HFFc6 (cell line): ENCODE measurements at regions not wholly inside any gene's neighbourhood (a gene's known extent, or its start where the extent isn't known, plus 50 kb on each side); places are given as distances from the start of the nearest gene placed in this dataset.

ENCODE experiments used
- DNase-seq: peaks from one replicate; pipeline ENCODE4 v3.0.0-alpha.2; 2018
- H3K27ac Mint-ChIP-seq: 2 replicates; pipeline ENCODE4 v1.8.0; 2020; ENCODE audit warnings: mild to moderate bottlenecking, mixed read lengths
- H3K27me3 Mint-ChIP-seq: 2 replicates; pipeline ENCODE4 v1.8.0; 2021; ENCODE audit warnings: mild to moderate bottlenecking, moderate library complexity, mixed read lengths; ENCODE audit not compliant: insufficient read depth
- H3K36me3 Mint-ChIP-seq: 2 replicates; pipeline ENCODE4 v1.8.0; 2021; ENCODE audit warnings: low read depth, mixed read lengths
- H3K4me1 Mint-ChIP-seq: 2 replicates; pipeline ENCODE4 v1.8.0; 2020; ENCODE audit warnings: low read depth, mixed read lengths
- H3K4me3 Mint-ChIP-seq: 2 replicates; pipeline ENCODE4 v1.8.0; 2020; ENCODE audit warnings: mild to moderate bottlenecking, moderate library complexity, mixed read lengths
- H3K9me3 Mint-ChIP-seq: 2 replicates; pipeline ENCODE4 v1.8.0; 2020; ENCODE audit warnings: mild to moderate bottlenecking, mixed read lengths
- TF ChIP-seq, protein P1 (sequence below): fragments of 200-600 bp; sonication (generic); IDR thresholded peaks from 2 replicates; pipeline ENCODE4 v1.5.0; 2021; ENCODE audit warnings: antibody characterized with exemption, mild to moderate bottlenecking

DNA sequence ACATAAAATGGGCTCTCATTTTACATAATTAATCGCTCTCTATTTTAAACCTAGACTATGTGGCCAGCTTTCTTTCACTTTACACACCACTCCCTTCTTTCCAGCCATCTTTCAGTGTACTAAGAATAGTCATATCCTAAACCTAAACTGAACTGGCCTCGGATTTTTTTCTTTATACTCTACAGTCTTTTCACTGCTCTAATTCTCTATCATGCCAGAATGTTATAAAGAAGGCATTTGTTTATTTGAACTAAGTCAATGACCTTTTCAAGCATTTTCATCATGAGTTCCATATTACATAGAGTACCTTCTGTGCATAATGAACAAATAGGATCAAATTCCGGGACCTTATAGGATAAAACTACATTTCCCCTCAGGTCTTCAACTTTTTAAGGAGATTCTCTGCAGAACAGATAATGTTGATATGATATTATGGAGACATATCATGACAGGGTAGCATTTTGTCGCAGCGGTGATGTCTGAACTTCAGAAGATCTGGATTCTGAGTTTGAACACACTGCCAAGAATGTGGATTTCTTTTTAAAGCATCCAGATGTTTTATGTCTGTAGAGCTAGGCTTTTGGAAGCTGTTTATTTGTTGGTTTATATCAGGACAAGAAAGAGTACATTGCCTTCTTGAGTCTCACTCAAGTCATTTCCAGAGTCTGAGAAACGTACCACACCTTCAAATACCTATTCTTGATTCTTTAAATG is 1047.3 kb downstream of the MCTP2 start:
- no peak for DNase-seq
- Mint-ChIP-seq H3K36me3 (no peaks in the 10 kb centered on the region; the same call in 1 of the 2 replicates), H3K4me1 (peaks cover 73% of the 10 kb centered on the region), H3K9me3 (no peaks in the 10 kb centered on the region), H3K27ac (peak overlapping the region; percentile 85), H3K4me3 (peak overlapping the region; percentile 64), H3K27me3 (no peaks in the 10 kb centered on the region)
- TF ChIP-seq, protein P1, sequence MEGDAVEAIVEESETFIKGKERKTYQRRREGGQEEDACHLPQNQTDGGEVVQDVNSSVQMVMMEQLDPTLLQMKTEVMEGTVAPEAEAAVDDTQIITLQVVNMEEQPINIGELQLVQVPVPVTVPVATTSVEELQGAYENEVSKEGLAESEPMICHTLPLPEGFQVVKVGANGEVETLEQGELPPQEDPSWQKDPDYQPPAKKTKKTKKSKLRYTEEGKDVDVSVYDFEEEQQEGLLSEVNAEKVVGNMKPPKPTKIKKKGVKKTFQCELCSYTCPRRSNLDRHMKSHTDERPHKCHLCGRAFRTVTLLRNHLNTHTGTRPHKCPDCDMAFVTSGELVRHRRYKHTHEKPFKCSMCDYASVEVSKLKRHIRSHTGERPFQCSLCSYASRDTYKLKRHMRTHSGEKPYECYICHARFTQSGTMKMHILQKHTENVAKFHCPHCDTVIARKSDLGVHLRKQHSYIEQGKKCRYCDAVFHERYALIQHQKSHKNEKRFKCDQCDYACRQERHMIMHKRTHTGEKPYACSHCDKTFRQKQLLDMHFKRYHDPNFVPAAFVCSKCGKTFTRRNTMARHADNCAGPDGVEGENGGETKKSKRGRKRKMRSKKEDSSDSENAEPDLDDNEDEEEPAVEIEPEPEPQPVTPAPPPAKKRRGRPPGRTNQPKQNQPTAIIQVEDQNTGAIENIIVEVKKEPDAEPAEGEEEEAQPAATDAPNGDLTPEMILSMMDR, result no peak

DNA sequence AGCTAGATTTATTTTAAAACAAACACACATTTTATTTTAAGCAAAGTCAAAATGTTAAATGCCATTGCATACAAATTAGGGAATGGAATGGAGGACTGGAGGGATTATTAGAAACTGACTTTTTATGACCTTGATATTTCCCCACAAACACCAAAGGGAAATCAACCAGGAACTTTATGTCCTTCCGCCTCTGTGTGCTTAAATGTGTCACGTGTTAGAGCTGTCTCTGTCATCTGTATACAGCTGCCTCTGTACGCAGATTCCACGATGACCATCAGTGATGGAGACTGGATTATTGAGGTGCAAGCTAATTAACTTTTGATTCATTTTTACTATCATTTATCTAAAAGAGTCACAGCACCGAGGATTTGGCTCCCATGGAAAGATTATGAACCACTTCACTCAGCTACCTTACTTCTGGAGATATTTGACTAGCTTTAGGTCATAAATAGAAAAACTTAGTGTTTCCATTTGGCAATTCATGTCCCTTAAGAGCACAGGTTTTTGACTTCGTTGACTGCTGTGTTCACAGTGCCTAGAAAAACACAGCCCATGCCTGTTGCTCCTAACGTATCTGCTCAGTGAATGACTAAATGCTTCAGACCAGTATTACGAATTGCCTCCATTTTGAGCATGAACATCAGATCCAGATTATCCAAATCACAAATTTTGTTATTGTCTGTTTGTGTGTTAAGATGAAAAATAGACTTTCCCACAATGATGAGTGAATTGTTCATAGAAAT is 1048.1 kb downstream of the MCTP2 start:
- Mint-ChIP-seq H3K4me1 (peaks cover 75% of the 10 kb centered on the region), H3K27ac (no peak overlapping the region), H3K36me3 (no peaks in the 10 kb centered on the region; the same call in 1 of the 2 replicates), H3K4me3 (no peak overlapping the region), H3K9me3 (no peaks in the 10 kb centered on the region), H3K27me3 (no peaks in the 10 kb centered on the region)
- TF ChIP-seq, protein P1, result no peak
- no peak for DNase-seq

DNA sequence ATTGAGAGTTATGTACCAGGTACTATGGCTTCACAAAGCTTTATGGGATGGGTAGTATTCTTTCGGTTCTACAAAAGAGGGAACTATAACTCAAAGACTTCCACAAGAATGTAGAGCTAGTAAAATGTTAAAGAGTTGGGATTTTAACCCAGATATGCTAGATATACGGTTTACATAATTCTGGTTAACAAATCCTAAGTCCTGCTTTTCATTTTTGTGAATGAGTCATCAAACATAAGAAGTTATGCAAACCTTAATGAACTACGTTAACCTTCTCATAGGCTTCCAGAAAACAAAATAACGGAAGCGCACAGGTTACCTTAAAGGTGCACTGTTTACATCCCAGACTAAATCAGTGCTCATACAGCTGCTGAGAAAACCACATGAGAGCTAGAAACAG is 1049.3 kb downstream of the MCTP2 start:
- no peak for DNase-seq
- Mint-ChIP-seq H3K4me3 (no peak overlapping the region), H3K27me3 (no peaks in the 10 kb centered on the region), H3K27ac (peak overlapping the region; percentile 54), H3K36me3 (no peaks in the 10 kb centered on the region; the same call in 1 of the 2 replicates), H3K4me1 (peaks cover 88% of the 10 kb centered on the region), H3K9me3 (no peaks in the 10 kb centered on the region)
- TF ChIP-seq, protein P1, result no peak

DNA sequence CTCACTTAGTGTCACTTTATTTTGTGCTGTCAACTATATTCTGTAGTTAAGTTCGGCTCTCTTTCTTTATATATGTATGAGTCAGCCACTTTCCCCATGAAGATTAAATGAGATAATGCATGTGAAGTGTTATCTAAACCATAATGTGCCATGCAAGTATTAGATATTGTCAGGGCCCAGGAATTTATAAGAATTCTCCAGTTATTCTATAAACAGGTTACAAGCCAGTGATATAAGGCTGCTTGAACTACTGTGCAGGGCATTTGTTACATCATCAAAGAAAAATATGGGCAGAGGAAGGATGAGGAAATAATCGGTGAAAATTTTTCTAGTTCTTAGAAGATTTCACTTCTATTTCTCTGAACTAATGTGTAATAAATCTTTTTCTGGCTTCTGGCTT is 1049.0 kb upstream of the NR2F2 start:
- TF ChIP-seq, protein P1, result no peak
- Mint-ChIP-seq H3K4me1 (peaks cover 81% of the 10 kb centered on the region), H3K27me3 (no peaks in the 10 kb centered on the region), H3K36me3 (no peaks in the 10 kb centered on the region; the same call in 1 of the 2 replicates), H3K9me3 (no peaks in the 10 kb centered on the region), H3K4me3 (peak overlapping the region; percentile 9; the same call in 1 of the 2 replicates), H3K27ac (peak overlapping the region; percentile 54)
- DNase-seq, result peak; percentile 65

DNA sequence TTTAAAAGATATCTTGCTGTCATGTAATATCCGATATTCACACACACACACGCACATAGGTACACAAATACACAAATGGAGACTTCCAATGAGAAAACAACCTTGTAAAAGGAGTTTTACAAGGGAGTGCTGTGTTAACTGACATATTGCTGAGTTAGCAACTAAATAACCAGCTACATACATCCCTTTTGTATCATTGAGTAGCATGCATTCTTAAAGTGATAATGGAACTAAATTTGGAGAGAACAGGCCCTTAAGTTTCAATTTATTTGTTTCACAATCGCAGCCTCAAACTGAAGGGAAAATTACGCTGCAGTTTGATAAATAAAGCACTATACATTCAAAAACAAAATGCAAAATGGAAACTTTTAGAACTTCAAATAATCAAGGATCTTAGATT is 1046.0 kb upstream of the NR2F2 start:
- Mint-ChIP-seq H3K4me3 (no peak overlapping the region), H3K9me3 (no peaks in the 10 kb centered on the region), H3K27me3 (peaks cover 4% of the 10 kb centered on the region), H3K4me1 (peaks cover 71% of the 10 kb centered on the region), H3K27ac (peak overlapping the region; percentile 19; the same call in 1 of the 2 replicates), H3K36me3 (no peaks in the 10 kb centered on the region; the same call in 1 of the 2 replicates)
- TF ChIP-seq, protein P1, result no peak
- DNase-seq, result no peak
